ENCODE measurements at regions not wholly inside any gene's neighbourhood (a gene's known extent, or its start where the extent isn't known, plus 50 kb on each side); places are given as distances from the start of the nearest gene placed in this dataset.
A peak's percentile ranks its signal among the peaks of the same experiment; 100 is the strongest.
"Not testable (repeated sequence)": the region's sequence is repeated elsewhere in the genome, so short reads cannot be mapped to it uniquely, and the experiment has no call there.

DNA sequence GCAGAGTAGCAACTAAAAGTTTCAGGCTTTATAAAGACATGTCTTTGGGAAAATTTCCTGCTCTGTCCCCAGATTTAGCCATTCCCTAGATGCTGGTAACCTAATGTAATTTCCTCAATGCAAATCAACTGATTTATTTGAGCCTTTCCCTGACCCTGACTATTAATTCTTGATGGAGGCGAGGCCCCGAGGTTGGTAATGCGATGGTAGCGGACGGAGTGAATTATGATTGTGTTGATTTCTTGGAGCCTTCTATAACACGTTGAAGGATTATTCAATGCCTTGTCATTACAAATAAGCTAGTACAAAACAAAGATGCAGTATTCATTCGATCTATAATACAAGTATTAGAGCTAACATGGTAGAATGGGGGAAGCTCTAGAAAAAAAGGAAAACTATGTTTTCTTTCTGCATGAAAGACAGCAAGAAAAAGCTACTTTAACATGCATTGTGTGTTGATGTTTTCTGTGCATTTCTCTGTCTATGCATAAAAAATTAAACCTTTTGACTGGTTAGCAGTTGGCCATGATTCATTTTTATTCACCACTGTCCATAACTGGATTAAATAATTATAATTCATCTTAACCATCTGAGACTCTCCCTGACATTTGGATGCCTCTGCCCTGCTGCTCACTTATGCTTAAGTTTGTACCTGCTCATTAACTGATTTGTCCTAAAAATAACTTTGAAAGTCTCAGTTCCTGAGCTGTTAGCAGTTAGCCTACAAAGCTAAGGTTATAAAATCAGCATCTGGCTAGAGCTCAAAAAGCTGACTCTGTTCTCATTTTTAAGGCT is 490.2 kb upstream of the NUDT12 start:
- H3K9ac ChIP-seq (ENCODE audit: insufficient read length): no peak overlapping the region
- H3K27ac ChIP-seq: no peak overlapping the region; the same call in 1 of the 2 replicates
- no peak for TF ChIP-seq POLR2AphosphoS5 (IDR thresholded peaks at IDR 0.05; ENCODE audit: borderline replicate concordance, low read depth, low read length)
- no peak for TF ChIP-seq EZH2 (IDR thresholded peaks at IDR 0.05)
- no peak for TF ChIP-seq FOXP2 (optimal IDR thresholded peaks at IDR 0.05; ENCODE audit: control extremely low read depth, extremely low read length, insufficient read depth)
- H3K4me3 ChIP-seq: peak overlapping the region; percentile 19; the same call in 1 of the 2 replicates
- H3K9me3 ChIP-seq (ENCODE audit: low read depth, low read length): no peaks in the 10 kb centered on the region
- no peak for DNase-seq (ENCODE audit: low read depth, low spot score)
- no peaks in the 10 kb centered on the region for H3K36me3 ChIP-seq (ENCODE audit: insufficient read depth, low read length)

DNA sequence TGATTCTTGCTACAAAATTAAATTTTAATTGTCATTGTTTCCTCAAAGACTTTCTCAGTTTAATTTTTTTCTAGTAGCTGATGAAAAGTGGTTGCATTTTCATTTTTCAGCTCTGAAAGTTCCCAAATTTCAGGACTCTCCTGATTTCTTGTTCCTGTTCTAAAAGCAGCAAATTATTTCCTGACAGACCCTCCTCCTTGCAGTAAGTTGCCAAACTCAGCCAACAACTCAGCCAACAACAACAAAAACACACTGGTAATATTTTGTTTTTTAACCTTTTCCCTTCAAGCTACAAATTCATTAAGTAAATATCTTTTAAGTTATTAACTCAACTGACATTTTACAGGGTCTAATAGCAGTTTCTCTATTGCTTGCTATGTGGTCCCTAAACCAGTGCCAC is 487.8 kb upstream of the NUDT12 start:
- no peak for DNase-seq (ENCODE audit: low read depth, low spot score)
- H3K27ac ChIP-seq: no peak overlapping the region
- no peak overlapping the region for H3K4me3 ChIP-seq
- H3K9ac ChIP-seq (ENCODE audit: insufficient read length): no peak overlapping the region
- H3K36me3 ChIP-seq (ENCODE audit: insufficient read depth, low read length): no peaks in the 10 kb centered on the region
- H3K9me3 ChIP-seq (ENCODE audit: low read depth, low read length): no peaks in the 10 kb centered on the region
- no peak for TF ChIP-seq EZH2 (IDR thresholded peaks at IDR 0.05)
- TF ChIP-seq POLR2AphosphoS5 (IDR thresholded peaks at IDR 0.05; ENCODE audit: borderline replicate concordance, low read depth, low read length): no peak
- TF ChIP-seq FOXP2 (optimal IDR thresholded peaks at IDR 0.05; ENCODE audit: control extremely low read depth, extremely low read length, insufficient read depth): no peak

DNA sequence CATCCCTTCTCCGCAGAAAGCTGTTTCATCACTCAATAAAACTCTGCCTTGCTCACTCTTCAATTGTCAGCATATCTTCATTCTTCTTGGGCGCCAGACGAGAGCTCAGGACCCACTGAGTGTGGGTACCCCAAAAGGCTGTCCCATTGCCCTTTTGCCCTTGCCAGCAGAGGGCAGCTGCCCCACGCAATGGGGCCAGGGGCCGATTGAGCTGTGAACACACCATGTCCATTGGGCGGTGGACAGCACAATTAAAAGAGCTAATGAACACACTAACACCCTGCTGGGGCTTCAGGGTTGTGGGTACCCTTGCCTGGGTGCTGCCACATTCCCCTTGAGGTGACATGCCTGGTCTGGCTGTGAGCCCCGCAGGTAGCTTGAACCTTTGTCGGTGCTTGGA is 487.2 kb upstream of the NUDT12 start:
- DNase-seq (ENCODE audit: low read depth, low spot score): no peak
- no peak overlapping the region for H3K4me3 ChIP-seq
- H3K9me3 ChIP-seq (ENCODE audit: low read depth, low read length): no peaks in the 10 kb centered on the region
- H3K9ac ChIP-seq (ENCODE audit: insufficient read length): no peak overlapping the region
- TF ChIP-seq FOXP2 (optimal IDR thresholded peaks at IDR 0.05; ENCODE audit: control extremely low read depth, extremely low read length, insufficient read depth) (no peak), POLR2AphosphoS5 (IDR thresholded peaks at IDR 0.05; ENCODE audit: borderline replicate concordance, low read depth, low read length) (no peak), EZH2 (IDR thresholded peaks at IDR 0.05) (no peak)
- no peak overlapping the region for H3K27ac ChIP-seq
- H3K36me3 ChIP-seq (ENCODE audit: insufficient read depth, low read length): no peaks in the 10 kb centered on the region

DNA sequence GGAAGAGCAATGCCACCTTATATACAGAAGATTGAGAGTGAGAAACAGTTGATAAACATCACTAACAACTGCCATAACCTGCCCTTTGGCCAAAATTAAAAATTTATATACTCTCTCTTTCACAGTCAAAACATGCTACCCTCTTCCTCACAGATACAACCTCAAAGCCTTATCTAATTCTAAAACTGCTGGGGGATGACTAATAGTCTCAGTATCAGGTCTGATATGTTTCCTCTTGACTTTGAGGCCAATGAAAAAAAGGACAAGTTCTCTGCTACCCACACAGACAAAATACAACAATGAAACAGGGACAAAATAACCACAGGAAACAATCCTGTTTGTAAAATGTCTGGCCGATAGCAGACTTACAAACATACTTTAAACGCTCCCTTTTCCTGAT is 485.6 kb upstream of the NUDT12 start:
- Histone ChIP-seq H3K4me3 (no peak overlapping the region), H3K36me3 (ENCODE audit: insufficient read depth, low read length) (no peaks in the 10 kb centered on the region), H3K9ac (ENCODE audit: insufficient read length) (no peak overlapping the region), H3K27ac (no peak overlapping the region), H3K9me3 (ENCODE audit: low read depth, low read length) (no peaks in the 10 kb centered on the region)
- TF ChIP-seq FOXP2 (optimal IDR thresholded peaks at IDR 0.05; ENCODE audit: control extremely low read depth, extremely low read length, insufficient read depth) (no peak), EZH2 (IDR thresholded peaks at IDR 0.05) (no peak), POLR2AphosphoS5 (IDR thresholded peaks at IDR 0.05; ENCODE audit: borderline replicate concordance, low read depth, low read length) (no peak)
- no peak for DNase-seq (ENCODE audit: low read depth, low spot score)

DNA sequence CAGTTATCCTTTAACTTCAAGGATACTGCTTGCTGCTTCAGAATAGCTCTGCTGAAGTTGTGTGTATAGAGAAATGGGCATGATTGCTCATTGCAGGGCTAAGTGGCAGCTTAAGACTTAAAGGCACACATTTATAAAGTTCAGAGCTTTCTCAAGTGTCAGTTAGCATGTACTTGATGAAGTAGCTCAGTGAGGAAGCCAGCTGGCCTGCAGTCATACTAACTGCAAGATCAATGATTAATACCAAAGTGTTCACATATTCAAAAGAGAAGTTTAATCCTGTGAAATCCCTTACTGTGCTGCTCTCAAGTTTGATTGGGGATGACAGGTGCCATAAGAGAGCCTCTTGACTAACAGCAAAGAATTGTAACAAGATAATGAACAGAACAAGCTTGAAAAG is 483.4 kb upstream of the NUDT12 start:
- no peaks in the 10 kb centered on the region for H3K9me3 ChIP-seq (ENCODE audit: low read depth, low read length)
- TF ChIP-seq EZH2 (IDR thresholded peaks at IDR 0.05) (no peak), POLR2AphosphoS5 (IDR thresholded peaks at IDR 0.05; ENCODE audit: borderline replicate concordance, low read depth, low read length) (no peak), FOXP2 (optimal IDR thresholded peaks at IDR 0.05; ENCODE audit: control extremely low read depth, extremely low read length, insufficient read depth) (no peak)
- H3K36me3 ChIP-seq (ENCODE audit: insufficient read depth, low read length): no peaks in the 10 kb centered on the region
- no peak overlapping the region for H3K27ac ChIP-seq
- H3K4me3 ChIP-seq: no peak overlapping the region
- no peak overlapping the region for H3K9ac ChIP-seq (ENCODE audit: insufficient read length)
- no peak for DNase-seq (ENCODE audit: low read depth, low spot score)

DNA sequence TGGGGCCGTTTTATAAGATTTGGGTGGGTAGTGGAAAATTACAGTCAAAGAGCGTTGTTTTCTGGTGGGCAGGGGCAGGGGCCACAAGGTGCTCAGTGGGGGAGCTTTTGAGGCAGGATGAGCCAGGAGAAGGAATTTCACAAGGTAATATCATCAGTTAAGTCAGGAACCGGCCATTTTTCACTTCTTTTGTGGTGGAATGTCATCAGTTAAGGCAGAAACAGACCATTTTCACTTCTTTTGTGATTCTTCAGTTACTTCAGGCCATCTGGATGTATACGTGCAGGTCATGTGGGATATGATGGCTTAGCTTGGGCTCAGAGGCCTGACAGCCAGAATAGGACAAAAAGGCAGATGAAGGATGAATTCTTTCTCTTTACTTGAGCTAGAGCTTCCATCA is 477.3 kb upstream of the NUDT12 start:
- not testable (repeated sequence) for DNase-seq (ENCODE audit: low read depth, low spot score); H3K36me3 ChIP-seq (ENCODE audit: insufficient read depth, low read length); H3K9ac ChIP-seq (ENCODE audit: insufficient read length)

DNA sequence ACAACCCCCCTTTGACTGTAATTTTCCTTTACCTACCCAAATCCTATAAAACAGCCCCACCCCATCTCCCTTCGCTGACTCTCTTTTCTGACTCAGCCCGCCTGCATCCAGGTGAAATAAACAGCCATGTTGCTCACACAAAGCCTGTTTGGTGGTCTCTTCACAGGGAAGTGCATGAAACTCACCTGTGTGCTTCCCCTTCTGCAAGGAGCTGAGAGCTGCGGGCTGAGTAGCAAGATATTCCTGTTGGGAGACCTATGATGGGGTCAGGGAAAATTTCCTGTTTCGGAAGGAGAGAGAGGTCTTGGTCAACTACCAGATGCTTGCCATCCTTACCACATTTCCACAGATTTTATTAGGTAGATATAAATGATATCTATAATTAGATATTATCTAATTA is 474.5 kb upstream of the NUDT12 start:
- H3K4me3 ChIP-seq; H3K9ac ChIP-seq (ENCODE audit: insufficient read length); H3K9me3 ChIP-seq (ENCODE audit: low read depth, low read length); H3K27ac ChIP-seq; DNase-seq (ENCODE audit: low read depth, low spot score); H3K36me3 ChIP-seq (ENCODE audit: insufficient read depth, low read length): not testable (repeated sequence)

More for the DNA sequence above, 477.3 kb upstream of the NUDT12 start:
- not testable (repeated sequence) for H3K27ac ChIP-seq; H3K4me3 ChIP-seq; H3K9me3 ChIP-seq (ENCODE audit: low read depth, low read length)

DNA sequence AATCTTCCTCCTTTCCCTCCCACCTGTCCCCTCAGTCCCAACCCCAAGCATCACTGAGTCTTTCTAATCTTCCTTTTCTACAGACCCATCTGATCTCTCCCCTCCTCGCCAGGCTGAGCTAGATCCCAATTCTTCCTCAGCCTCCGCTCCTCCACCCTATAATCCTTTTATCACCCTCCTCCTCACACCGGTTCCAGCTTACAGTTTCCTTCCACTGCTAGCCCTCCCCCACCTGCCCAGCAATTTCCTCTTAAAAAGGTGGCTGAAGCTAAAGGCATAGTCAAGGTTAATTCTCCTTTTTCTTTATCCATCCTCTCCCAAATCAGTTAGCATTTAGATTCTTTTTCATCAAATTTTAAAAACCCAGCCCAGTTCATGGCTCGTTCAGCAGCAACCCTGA is 470.6 kb upstream of the NUDT12 start:
- DNase-seq (ENCODE audit: low read depth, low spot score); H3K9ac ChIP-seq (ENCODE audit: insufficient read length); H3K9me3 ChIP-seq (ENCODE audit: low read depth, low read length); H3K4me3 ChIP-seq; H3K36me3 ChIP-seq (ENCODE audit: insufficient read depth, low read length); H3K27ac ChIP-seq: not testable (repeated sequence)

DNA sequence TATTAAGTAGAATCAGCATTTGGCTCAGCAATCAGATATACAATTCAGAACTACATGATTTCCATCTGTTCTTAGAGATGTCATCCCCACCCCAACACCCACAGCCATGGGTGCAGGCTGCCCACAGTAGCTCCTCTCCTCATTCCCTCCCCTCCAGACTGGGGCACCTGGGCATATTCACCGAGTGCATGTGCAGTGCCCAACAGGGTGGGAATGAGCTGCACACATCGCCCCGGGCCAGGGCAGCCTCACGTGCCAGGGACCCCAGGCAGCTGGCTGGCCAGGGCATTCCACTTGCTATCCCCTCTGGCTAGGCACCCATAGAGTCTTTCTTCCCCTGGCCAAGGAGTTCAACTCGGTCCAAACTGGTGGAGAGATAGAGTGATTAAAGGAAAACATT is 461.9 kb upstream of the NUDT12 start:
- no peak overlapping the region for H3K9ac ChIP-seq (ENCODE audit: insufficient read length)
- H3K4me3 ChIP-seq: no peak overlapping the region
- H3K9me3 ChIP-seq (ENCODE audit: low read depth, low read length): peaks cover 5% of the 10 kb centered on the region; the same call in 1 of the 2 replicates
- H3K36me3 ChIP-seq (ENCODE audit: insufficient read depth, low read length): no peaks in the 10 kb centered on the region
- no peak for DNase-seq (ENCODE audit: low read depth, low spot score)
- no peak overlapping the region for H3K27ac ChIP-seq
- TF ChIP-seq EZH2 (IDR thresholded peaks at IDR 0.05) (no peak), POLR2AphosphoS5 (IDR thresholded peaks at IDR 0.05; ENCODE audit: borderline replicate concordance, low read depth, low read length) (no peak), FOXP2 (optimal IDR thresholded peaks at IDR 0.05; ENCODE audit: control extremely low read depth, extremely low read length, insufficient read depth) (no peak)

Measured in SK-N-MC (cell line).